ENCODE measurements at regions not wholly inside any gene's neighbourhood (a gene's known extent, or its start where the extent isn't known, plus 50 kb on each side); places are given as distances from the start of the nearest gene placed in this dataset.

GRCh38 chr17:77831474-77832179, 126.9 kb upstream of the TNRC6C start (continued):
- TF ChIP-seq ZNF18 (CRISPR knock-in tag; IDR thresholded peaks at IDR 0.05; ENCODE audit: insufficient replicate concordance), result no peak
- TF ChIP-seq TAF1 (CRISPR knock-in tag; IDR thresholded peaks at IDR 0.05), result no peak
- no peak for TF ChIP-seq ISX (CRISPR knock-in tag; conservative IDR thresholded peaks at IDR 0.05)
- no peak for TF ChIP-seq SETDB1 (CRISPR knock-in tag; IDR thresholded peaks at IDR 0.05; ENCODE audit: borderline replicate concordance)
- TF ChIP-seq ZNF646 (CRISPR knock-in tag; IDR thresholded peaks at IDR 0.05), result no peak
- no peak for TF ChIP-seq ZBTB2 (CRISPR knock-in tag; IDR thresholded peaks at IDR 0.05; ENCODE audit: low read depth)

Measured in HepG2 (cell line).